ENCODE measurements at regions not wholly inside any gene's neighbourhood (a gene's known extent, or its start where the extent isn't known, plus 50 kb on each side); places are given as distances from the start of the nearest gene placed in this dataset.

DNA sequence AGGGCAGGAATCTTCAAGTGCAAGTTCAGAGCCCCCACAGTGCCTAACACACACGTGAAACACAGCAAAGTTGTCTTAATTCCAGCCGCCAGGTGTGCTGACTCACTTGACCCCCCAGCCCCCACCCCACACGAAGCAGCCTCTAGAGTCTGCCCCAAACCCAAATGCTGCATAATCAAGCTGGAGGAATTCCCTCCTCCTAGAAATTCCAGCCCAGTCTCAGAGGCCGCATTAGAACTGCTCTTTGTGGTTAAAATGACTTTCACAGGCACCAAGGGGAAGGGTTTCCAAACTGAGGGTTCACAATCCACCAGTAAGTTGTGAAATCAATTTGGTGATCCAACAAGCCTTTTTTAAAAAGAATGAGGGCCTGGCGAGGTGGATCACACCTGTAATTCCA lies 67.0 kb upstream of the PLXNA4 start:
- Histone ChIP-seq H3K4me1 (no peaks in the 10 kb centered on the region), H3K27me3 (no peaks in the 10 kb centered on the region), H3K36me3 (no peaks in the 10 kb centered on the region), H3K4me3 (no peak overlapping the region), H3K9me3 (no peaks in the 10 kb centered on the region), H3K27ac (no peak overlapping the region)
- no peak for TF ChIP-seq POLR2A (IDR thresholded peaks at IDR 0.05)
- TF ChIP-seq, protein P1, sequence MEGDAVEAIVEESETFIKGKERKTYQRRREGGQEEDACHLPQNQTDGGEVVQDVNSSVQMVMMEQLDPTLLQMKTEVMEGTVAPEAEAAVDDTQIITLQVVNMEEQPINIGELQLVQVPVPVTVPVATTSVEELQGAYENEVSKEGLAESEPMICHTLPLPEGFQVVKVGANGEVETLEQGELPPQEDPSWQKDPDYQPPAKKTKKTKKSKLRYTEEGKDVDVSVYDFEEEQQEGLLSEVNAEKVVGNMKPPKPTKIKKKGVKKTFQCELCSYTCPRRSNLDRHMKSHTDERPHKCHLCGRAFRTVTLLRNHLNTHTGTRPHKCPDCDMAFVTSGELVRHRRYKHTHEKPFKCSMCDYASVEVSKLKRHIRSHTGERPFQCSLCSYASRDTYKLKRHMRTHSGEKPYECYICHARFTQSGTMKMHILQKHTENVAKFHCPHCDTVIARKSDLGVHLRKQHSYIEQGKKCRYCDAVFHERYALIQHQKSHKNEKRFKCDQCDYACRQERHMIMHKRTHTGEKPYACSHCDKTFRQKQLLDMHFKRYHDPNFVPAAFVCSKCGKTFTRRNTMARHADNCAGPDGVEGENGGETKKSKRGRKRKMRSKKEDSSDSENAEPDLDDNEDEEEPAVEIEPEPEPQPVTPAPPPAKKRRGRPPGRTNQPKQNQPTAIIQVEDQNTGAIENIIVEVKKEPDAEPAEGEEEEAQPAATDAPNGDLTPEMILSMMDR (IDR thresholded peaks at IDR 0.05) = no peak
- DNase-seq = no peak
- intact Hi-C loops (cut with DNase I) = no loop called here
- 36 to 73% methylated on average over 3 to 5 of the region's 5 CpGs for WGBS, 2 donors

DNA sequence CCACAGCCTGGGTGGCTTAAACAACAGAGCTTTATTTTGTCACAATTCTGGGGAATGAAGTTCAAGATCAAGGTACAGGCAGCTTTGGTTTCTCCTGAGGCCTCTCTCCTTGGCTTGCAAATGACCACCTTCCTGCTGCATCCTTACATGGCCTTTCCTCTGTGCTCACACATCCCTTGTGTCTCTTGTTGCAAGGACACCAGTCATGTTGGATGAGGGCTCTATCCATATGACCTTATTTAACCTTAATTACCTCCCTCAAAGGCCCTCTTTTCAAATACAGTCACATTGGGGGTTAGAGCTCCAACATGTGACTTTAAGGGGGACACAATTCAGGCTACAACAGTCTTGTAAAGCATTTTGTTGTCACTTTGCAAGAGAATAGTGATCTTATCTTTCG lies 65.0 kb upstream of the PLXNA4 start:
- intact Hi-C loops (cut with DNase I) = no loop called here
- DNase-seq = no peak
- no peaks in the 10 kb centered on the region for H3K36me3 ChIP-seq
- no peak for TF ChIP-seq POLR2A (IDR thresholded peaks at IDR 0.05)
- TF ChIP-seq, protein P1 (IDR thresholded peaks at IDR 0.05) = no peak
- H3K4me3 ChIP-seq = no peak overlapping the region
- no peaks in the 10 kb centered on the region for H3K4me1 ChIP-seq
- no peak overlapping the region for H3K27ac ChIP-seq
- no peaks in the 10 kb centered on the region for H3K27me3 ChIP-seq
- no peaks in the 10 kb centered on the region for H3K9me3 ChIP-seq
- 78 to 85% methylated on average over 1 of the region's 1 CpG for WGBS, 2 donors

DNA sequence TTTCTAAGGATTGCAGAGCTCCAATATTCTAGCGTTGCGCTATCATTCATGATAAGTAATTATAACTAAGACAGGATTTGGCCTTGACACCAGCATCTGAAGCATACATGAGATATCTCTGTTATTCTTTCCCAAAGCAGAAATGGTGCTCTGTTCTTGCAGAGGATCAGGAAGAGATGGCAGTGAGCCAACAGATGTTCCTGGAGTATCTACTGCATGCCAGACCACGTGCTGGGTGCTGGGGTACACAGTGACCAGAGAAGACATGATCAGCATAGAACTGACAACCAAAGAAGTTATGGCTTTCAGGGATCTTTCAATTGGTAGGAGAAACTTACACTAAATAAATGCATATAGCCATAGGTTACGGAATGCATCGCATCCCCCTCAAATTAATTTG lies 63.7 kb upstream of the PLXNA4 start:
- no peaks in the 10 kb centered on the region for H3K36me3 ChIP-seq
- no peaks in the 10 kb centered on the region for H3K9me3 ChIP-seq
- no peak overlapping the region for H3K4me3 ChIP-seq
- H3K4me1 ChIP-seq = no peaks in the 10 kb centered on the region
- 79 to 81% methylated on average over 5 of the region's 5 CpGs for WGBS, 2 donors
- H3K27ac ChIP-seq = no peak overlapping the region
- intact Hi-C loops (cut with DNase I) = no loop called here
- TF ChIP-seq, protein P1 (IDR thresholded peaks at IDR 0.05) = no peak
- no peak for TF ChIP-seq POLR2A (IDR thresholded peaks at IDR 0.05)
- no peaks in the 10 kb centered on the region for H3K27me3 ChIP-seq
- DNase-seq = no peak

DNA sequence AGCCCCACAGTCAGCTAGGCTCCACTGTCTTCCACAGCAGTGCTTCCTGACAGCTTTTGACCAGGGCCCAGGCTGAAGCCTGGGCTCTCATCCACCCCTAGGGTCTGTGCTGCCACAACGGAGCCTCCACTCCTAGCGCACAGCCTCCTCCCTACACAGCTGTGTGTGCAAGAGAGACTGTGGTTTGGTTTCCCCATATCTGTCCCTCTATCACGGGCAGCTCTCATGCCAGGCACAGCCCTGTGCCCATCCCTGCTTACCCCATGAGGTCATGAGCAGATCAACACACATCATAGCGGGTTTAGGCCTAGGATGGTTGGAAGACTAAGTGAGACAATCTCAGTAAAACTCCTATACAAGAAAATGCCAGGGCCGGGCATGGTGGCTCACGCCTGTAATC lies 61.7 kb upstream of the PLXNA4 start:
- intact Hi-C loops (cut with DNase I) = no loop called here
- Histone ChIP-seq H3K36me3 (no peaks in the 10 kb centered on the region), H3K9me3 (no peaks in the 10 kb centered on the region), H3K27me3 (no peaks in the 10 kb centered on the region), H3K4me1 (no peaks in the 10 kb centered on the region), H3K4me3 (no peak overlapping the region), H3K27ac (no peak overlapping the region)
- WGBS, 2 donors = 70 to 88% methylated on average over 3 to 5 of the region's 6 CpGs
- TF ChIP-seq POLR2A (IDR thresholded peaks at IDR 0.05) = no peak
- TF ChIP-seq, protein P1 (IDR thresholded peaks at IDR 0.05) = no peak
- no peak for DNase-seq

DNA sequence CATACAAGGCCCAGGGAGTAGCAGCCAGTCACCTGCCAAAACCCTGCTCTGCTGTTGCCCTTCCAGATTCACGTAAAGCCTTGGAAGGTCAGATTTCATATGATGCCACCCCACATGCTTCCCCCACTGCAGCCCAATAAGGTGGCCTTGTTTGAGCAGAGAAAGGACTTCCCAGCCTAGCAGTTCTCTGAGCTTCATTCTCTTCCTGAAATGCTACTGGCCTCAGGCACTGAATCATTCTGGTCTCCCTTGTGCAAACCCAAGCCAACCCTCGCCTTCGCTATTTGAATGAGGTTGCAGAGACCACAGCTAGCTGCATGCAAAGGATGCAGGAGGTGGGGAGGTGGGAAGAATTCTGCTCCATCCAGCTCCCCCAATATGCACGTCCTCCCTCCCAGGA lies 60.3 kb upstream of the PLXNA4 start:
- DNase-seq = no peak
- Histone ChIP-seq H3K27ac (no peak overlapping the region), H3K4me1 (no peaks in the 10 kb centered on the region), H3K9me3 (no peaks in the 10 kb centered on the region), H3K4me3 (no peak overlapping the region), H3K36me3 (no peaks in the 10 kb centered on the region), H3K27me3 (no peaks in the 10 kb centered on the region)
- 55 to 84% methylated on average over 4 of the region's 4 CpGs for WGBS, 2 donors
- TF ChIP-seq POLR2A (IDR thresholded peaks at IDR 0.05) = no peak
- intact Hi-C loops (cut with DNase I) = no loop called here

DNA sequence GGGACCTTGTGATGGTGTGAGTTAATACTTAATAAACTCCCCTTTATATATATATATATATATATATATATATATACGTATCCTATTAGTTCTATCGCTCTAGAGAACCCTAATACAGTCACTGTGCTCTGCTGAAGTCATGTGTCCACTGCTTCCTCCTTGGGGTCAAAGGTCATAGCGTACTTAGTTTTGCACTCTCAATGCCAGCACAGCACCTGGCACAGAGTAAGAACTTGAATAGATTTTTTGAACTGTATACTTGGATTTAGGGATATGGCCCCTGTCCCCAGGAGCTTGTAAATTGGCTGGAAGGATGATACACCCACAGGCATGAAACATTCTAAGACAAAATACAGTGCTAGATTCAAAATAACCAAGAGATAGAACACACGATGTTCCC lies 58.9 kb upstream of the PLXNA4 start:
- no peak overlapping the region for H3K4me3 ChIP-seq
- no peaks in the 10 kb centered on the region for H3K9me3 ChIP-seq
- H3K27ac ChIP-seq = no peak overlapping the region
- no peaks in the 10 kb centered on the region for H3K36me3 ChIP-seq
- TF ChIP-seq POLR2A (IDR thresholded peaks at IDR 0.05) = no peak
- TF ChIP-seq, protein P1 (IDR thresholded peaks at IDR 0.05) = no peak
- H3K27me3 ChIP-seq = no peaks in the 10 kb centered on the region
- no peaks in the 10 kb centered on the region for H3K4me1 ChIP-seq
- WGBS, 2 donors = 83 to 86% methylated on average over 4 of the region's 4 CpGs
- no peak for DNase-seq
- intact Hi-C loops (cut with DNase I) = no loop called here

Data from esophagus squamous epithelium (tissue), 5 donors.